Endodermal cell (in vitro differentiated cells): ENCODE measurements at regions not wholly inside any gene's neighbourhood (a gene's known extent, or its start where the extent isn't known, plus 50 kb on each side); places are given as distances from the start of the nearest gene placed in this dataset.

Source experiments
- DNase-seq: peaks from one replicate; pipeline ENCODE4 v3.0.0-alpha.2; 2017
- H3K27ac ChIP-seq: 2 replicates; pipeline ENCODE4 v1.5.1; 2013; ENCODE audit warnings: mild to moderate bottlenecking, low read depth, low read length, moderate library complexity
- H3K27me3 ChIP-seq: 2 replicates; pipeline ENCODE4 v1.6.1; 2013; ENCODE audit warnings: mild to moderate bottlenecking, low read length, moderate library complexity; ENCODE audit not compliant: insufficient read depth, control insufficient read depth, poor library complexity, severe bottlenecking
- H3K36me3 ChIP-seq: 2 replicates; pipeline ENCODE4 v1.7.0; 2013; ENCODE audit warnings: mild to moderate bottlenecking, low read length, moderate library complexity; ENCODE audit not compliant: control insufficient read depth, insufficient read depth
- H3K4me1 ChIP-seq: one replicate; pipeline ENCODE4 v1.7.0; 2013; ENCODE audit warnings: low read length; ENCODE audit not compliant: control insufficient read depth, insufficient read depth
- H3K4me3 ChIP-seq: 2 replicates; pipeline ENCODE4 v1.5.1; 2013; ENCODE audit warnings: mild to moderate bottlenecking, low read length, moderate library complexity
- H3K9ac ChIP-seq: 2 replicates; pipeline ENCODE4 v1.6.1; 2013; ENCODE audit warnings: mild to moderate bottlenecking, low read length, moderate library complexity; ENCODE audit not compliant: poor library complexity, severe bottlenecking; ENCODE audit errors: extremely low read depth
- H3K9me3 ChIP-seq: 2 replicates; pipeline ENCODE4 v1.6.1; 2013; ENCODE audit warnings: mild to moderate bottlenecking, low read length, moderate library complexity; ENCODE audit not compliant: control insufficient read depth
- H3K27ac Mint-ChIP-seq: 2 replicates; pipeline ENCODE4 v1.8.0; 2020; ENCODE audit warnings: mixed read lengths
- H3K27me3 Mint-ChIP-seq: 2 replicates; pipeline ENCODE4 v1.8.0; 2021; ENCODE audit warnings: mild to moderate bottlenecking, mixed read lengths; ENCODE audit not compliant: insufficient read depth
- H3K36me3 Mint-ChIP-seq: 2 replicates; pipeline ENCODE4 v1.8.0; 2020; ENCODE audit warnings: low read depth, mixed read lengths
- H3K4me1 Mint-ChIP-seq: 2 replicates; pipeline ENCODE4 v1.8.0; 2020; ENCODE audit warnings: mixed read lengths
- H3K4me3 Mint-ChIP-seq: 2 replicates; pipeline ENCODE4 v1.8.0; 2020; ENCODE audit warnings: mild to moderate bottlenecking, moderate library complexity, mixed read lengths
- H3K9me3 Mint-ChIP-seq: 2 replicates; pipeline ENCODE4 v1.8.0; 2020; ENCODE audit warnings: mild to moderate bottlenecking, mixed read lengths
- WGBS, 2 experiments: methylation state at CpG; one replicate each; pipeline versions ENCODE4 v1.1.5 to v1.1.7; 2013; ENCODE audit warnings: missing lambda C conversion rate in 2 of 2, mixed read lengths in 1 of 2; ENCODE audit not compliant: insufficient coverage in 1 of 2, insufficient read length in 1 of 2; 5-methylcytosine and 5-hydroxymethylcytosine counted together
- TF ChIP-seq, protein P1 (sequence below): fragments of 200-600 bp; sonication (generic); conservative IDR thresholded peaks from 2 replicates; pipeline ENCODE4 v1.5.0; 2021; ENCODE audit warnings: antibody characterized with exemption, mild to moderate bottlenecking

DNA sequence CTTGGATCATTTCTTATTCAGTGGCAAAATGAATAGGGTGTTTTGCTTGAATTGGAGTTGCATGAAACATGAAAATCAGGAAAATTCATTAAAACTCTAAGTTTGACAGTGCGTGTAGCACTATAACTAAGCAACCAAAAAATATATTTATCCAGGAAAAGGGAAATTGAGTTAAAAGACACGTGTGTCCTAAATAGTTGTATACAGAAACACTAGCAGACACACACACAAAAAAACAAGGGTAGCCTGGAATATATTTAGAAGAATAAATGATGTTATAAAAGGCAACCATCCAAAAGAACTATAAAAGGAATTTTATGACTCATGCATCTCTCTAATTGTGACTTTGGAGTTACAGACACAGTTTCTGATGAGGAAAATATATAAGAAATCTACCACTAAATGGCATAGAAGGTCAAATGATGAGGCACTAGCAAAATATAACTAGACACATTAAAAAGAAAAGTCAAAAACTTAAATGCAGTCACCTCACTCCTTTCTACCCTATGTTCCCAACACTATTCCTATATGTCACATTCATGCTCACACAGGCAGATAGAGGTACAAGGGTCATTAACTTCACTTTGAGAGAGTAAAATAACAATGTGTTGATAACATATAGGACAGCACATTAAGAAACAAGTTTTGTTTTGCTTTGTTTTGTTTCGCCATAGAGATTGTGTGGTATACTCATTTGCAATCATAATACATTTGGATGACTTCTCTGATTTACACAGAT, 793.6 kb upstream of the INTU start:
- no peak overlapping the region for H3K27ac ChIP-seq
- 94% methylated on average over 2 of the region's 3 CpGs; no CpG with 5 or more reads in 1 of the 2 experiments for WGBS, 2 experiments
- H3K4me1 ChIP-seq, result no peaks in the 10 kb centered on the region
- H3K9ac ChIP-seq, result no peak overlapping the region
- TF ChIP-seq, protein P1, sequence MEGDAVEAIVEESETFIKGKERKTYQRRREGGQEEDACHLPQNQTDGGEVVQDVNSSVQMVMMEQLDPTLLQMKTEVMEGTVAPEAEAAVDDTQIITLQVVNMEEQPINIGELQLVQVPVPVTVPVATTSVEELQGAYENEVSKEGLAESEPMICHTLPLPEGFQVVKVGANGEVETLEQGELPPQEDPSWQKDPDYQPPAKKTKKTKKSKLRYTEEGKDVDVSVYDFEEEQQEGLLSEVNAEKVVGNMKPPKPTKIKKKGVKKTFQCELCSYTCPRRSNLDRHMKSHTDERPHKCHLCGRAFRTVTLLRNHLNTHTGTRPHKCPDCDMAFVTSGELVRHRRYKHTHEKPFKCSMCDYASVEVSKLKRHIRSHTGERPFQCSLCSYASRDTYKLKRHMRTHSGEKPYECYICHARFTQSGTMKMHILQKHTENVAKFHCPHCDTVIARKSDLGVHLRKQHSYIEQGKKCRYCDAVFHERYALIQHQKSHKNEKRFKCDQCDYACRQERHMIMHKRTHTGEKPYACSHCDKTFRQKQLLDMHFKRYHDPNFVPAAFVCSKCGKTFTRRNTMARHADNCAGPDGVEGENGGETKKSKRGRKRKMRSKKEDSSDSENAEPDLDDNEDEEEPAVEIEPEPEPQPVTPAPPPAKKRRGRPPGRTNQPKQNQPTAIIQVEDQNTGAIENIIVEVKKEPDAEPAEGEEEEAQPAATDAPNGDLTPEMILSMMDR, result no peak
- DNase-seq, result no peak
- Mint-ChIP-seq H3K27me3 (no peaks in the 10 kb centered on the region), H3K9me3 (peaks cover 17% of the 10 kb centered on the region), H3K4me3 (no peak overlapping the region), H3K36me3 (no peaks in the 10 kb centered on the region), H3K27ac (no peak overlapping the region), H3K4me1 (no peaks in the 10 kb centered on the region)
- no peaks in the 10 kb centered on the region for H3K27me3 ChIP-seq
- peaks cover 17% of the 10 kb centered on the region for H3K9me3 ChIP-seq
- no peaks in the 10 kb centered on the region for H3K36me3 ChIP-seq
- no peak overlapping the region for H3K4me3 ChIP-seq

GRCh38 chr4:126843492-126844067, 789.2 kb upstream of the INTU start:
- DNase-seq, result no peak
- Histone ChIP-seq H3K4me3 (no peak overlapping the region), H3K9me3 (peaks cover 5% of the 10 kb centered on the region), H3K27ac (no peak overlapping the region), H3K9ac (no peak overlapping the region), H3K27me3 (no peaks in the 10 kb centered on the region), H3K36me3 (no peaks in the 10 kb centered on the region), H3K4me1 (no peaks in the 10 kb centered on the region)
- 95 to 100% methylated on average over 2 to 5 of the region's 5 CpGs for WGBS, 2 experiments
- H3K4me1 Mint-ChIP-seq, result no peaks in the 10 kb centered on the region
- H3K4me3 Mint-ChIP-seq, result no peak overlapping the region
- H3K27me3 Mint-ChIP-seq, result no peaks in the 10 kb centered on the region
- no peak overlapping the region for H3K27ac Mint-ChIP-seq
- no peaks in the 10 kb centered on the region for H3K36me3 Mint-ChIP-seq
- H3K9me3 Mint-ChIP-seq, result peaks cover 7% of the 10 kb centered on the region
- TF ChIP-seq, protein P1, result no peak

DNA sequence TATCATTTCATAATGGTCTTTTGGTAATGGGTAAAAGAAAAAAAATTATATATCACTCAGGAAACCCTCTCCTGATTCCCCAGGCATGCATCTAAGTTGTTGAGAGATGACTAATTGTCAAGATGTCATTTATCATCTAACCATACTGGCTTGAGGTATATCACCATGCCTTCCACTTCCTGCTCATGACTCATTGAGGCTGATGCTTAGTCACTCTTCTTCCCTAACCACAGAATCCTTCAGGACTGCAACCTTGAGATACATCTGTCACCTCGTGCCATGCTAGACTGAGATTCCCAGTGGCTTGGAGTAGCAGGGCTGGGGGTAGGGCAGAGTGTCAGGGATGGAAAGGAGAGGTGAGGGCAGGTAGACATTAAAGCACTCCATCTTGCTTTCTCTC, 782.5 kb upstream of the INTU start:
- Mint-ChIP-seq H3K9me3 (no peaks in the 10 kb centered on the region), H3K27ac (no peak overlapping the region)

More for the DNA sequence above, 782.5 kb upstream of the INTU start:
- WGBS, 2 experiments, result 79% methylated on average over 1 of the region's 1 CpG; no CpG with 5 or more reads in 1 of the 2 experiments
- H3K27me3 Mint-ChIP-seq, result no peaks in the 10 kb centered on the region
- no peaks in the 10 kb centered on the region for H3K4me1 Mint-ChIP-seq
- Histone ChIP-seq H3K36me3 (no peaks in the 10 kb centered on the region), H3K9me3 (no peaks in the 10 kb centered on the region), H3K9ac (no peak overlapping the region), H3K27ac (no peak overlapping the region), H3K4me1 (no peaks in the 10 kb centered on the region), H3K4me3 (no peak overlapping the region), H3K27me3 (no peaks in the 10 kb centered on the region)
- H3K36me3 Mint-ChIP-seq, result no peaks in the 10 kb centered on the region
- peak; percentile 48 for DNase-seq
- H3K4me3 Mint-ChIP-seq, result no peak overlapping the region
- TF ChIP-seq, protein P1, result no peak
